ENCODE measurements at regions not wholly inside any gene's neighbourhood (a gene's known extent, or its start where the extent isn't known, plus 50 kb on each side); places are given as distances from the start of the nearest gene placed in this dataset.

GRCh38 chr7:144955422-144955821, 119.6 kb upstream of the TPK1 start:
- TF ChIP-seq POLR2A (IDR thresholded peaks at IDR 0.05) (no peak), CTCF (IDR thresholded peaks at IDR 0.05) (no peak), EP300 (IDR thresholded peaks at IDR 0.05) (no peak), POLR2AphosphoS5 (IDR thresholded peaks at IDR 0.05) (no peak)

Measured in sigmoid colon (tissue), 4 donors.